Astrocyte of the hippocampus (primary cell): ENCODE measurements at regions not wholly inside any gene's neighbourhood (a gene's known extent, or its start where the extent isn't known, plus 50 kb on each side); places are given as distances from the start of the nearest gene placed in this dataset.
"Not testable (repeated sequence)": the region's sequence is repeated elsewhere in the genome, so short reads cannot be mapped to it uniquely, and the experiment has no call there.

Experiments
- DNase-seq: peaks from one replicate; pipeline ENCODE4 v3.0.0; 2011; ENCODE audit warnings: low read depth, low spot score

DNA sequence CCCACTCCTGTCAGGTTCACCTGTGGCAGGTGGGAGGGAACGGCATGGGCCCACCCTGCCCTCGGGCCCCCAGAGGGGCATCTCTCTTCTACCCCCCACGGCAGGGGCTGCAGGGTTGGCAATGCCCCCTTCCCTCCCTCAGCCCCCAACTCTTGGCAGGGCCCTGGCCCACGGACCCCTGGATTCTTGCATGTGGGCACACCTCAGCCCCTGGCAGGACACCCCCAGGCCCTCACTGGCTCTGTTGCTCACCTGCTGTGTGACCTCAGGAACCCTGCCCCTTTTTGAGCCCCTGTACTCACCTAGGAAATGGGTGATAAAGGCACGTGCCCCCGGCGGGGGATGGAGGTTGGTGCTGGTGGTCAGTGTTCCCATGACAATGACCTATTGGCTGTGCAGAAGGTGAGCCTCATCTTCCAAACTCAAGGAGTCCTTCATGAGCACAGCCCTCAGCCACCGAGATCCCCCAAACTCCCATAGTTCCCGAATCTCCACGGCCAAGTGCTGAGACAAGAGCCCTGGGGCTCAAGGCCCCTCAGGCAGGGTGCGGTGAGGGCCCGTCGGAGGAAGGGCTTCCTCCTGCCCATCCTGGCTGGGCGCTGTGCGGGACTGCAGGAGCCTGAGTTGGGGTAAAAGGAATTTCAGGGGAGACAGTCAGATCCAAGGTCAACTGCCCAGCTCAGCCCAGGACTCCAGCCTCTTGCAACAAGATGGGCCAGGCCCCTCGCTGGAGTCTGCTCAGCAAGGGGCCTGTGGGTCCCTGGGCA lies 198.2 kb downstream of the IGLL1 start:
- DNase-seq = no peak

DNA sequence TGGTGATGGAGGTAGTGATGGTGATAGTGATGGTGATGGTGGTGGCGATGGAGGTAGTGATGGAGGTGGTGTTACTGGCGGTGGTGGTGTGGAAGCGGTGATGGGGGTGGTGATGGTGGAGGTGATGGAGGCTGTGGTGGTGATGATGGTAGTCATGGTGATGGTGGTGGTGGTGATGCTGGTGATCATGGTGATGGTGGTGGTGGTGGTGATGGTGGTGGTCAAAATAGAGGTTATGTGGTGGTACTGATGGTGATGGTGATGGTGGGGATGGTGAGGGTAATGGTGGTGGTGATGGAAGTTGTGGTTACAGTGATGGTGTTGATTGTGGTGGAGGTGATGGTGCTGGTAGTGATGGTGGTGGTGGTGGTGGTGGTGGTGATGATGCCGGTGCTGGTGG lies 199.2 kb downstream of the IGLL1 start:
- no peak for DNase-seq

DNA sequence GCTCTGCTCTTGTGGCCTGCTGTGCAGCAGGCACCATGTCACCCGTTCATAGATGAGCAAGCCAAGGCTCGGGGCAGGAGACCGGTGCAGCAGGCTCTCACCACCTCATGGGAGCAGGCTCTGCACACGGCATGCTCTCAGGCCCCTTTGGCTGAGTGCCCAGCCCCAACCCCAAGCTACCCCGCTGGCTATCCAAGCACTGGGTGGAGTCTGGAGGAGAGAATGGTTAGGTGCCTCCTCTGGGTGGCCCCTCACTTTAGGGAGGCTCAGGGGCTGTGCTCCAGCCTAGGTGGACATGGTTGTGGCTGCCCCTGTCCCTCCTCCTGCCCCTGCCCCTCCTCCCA lies 199.9 kb downstream of the IGLL1 start:
- no peak for DNase-seq

DNA sequence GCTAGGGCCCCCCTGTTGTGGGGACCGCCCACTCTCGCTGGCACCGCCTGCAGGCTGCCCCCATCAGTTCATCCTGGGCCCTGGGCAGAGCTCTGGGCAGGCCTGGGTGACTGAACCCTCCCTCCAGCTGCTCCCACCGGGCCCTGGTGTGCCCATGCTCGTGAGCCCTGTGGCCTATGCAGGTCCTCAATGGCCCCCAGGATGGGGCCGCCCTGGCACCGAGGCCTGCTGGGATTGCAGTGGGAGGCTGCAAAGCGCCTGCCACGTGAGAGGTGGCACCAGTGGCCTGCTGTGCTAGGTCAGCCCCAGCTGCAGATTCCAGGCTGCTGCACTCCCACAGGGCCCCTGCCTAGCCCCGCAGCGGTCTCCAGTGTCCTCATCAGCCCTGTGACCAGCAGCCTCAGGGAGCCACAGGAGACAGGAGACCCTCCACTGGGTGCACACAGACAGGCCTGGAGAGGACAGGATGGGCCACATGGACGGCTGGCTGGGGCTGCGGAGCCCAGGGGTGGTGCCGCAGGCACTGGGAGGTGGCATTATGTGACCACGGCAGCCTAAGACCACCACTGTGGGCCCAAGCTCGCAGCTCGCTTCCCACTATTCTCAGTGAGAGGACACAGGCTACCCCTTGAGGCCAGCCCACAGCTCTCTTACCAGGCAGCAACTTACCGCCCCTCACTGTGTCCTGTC lies 199.4 kb downstream of the BCR start:
- not testable (repeated sequence) for DNase-seq

DNA sequence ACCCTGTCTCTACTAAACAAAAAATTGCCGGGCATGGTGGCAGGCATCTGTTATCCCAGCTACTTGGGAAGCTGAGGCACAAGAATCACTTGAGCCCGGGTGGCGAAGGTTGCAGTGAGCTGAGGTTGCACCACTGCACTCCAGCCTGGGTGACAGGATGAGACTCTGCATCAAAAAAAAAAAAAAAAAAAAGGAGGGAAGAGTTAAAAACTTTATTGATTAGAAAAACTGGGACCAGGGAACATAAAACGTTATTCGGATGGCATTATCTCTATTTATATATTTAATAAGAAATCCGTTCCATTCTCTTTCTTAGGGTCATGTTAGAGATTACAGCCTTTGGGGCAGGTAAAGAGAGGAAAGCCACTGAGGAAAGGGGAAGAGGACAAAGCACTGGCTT lies 197.5 kb downstream of the BCR start:
- no peak for DNase-seq

DNA sequence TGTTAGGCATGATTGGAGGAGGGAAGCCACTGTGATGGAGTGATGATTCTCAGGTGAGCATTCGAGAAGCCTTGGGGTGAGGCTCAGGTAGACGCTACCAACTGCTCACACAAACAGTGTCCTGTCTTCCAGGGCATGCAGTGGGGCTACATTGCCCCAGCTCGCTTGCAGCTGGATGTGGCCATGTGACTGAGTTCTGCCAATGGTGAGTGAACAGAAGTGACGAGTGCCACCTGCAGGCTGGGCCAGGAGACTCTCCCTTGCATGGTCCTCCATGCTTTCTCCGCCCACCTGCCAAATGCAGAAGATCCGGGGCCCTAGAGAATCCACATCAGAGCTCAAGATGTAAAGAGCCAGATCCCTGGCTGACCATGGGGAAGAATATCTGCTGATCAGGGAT lies 195.9 kb downstream of the BCR start:
- DNase-seq = no peak

DNA sequence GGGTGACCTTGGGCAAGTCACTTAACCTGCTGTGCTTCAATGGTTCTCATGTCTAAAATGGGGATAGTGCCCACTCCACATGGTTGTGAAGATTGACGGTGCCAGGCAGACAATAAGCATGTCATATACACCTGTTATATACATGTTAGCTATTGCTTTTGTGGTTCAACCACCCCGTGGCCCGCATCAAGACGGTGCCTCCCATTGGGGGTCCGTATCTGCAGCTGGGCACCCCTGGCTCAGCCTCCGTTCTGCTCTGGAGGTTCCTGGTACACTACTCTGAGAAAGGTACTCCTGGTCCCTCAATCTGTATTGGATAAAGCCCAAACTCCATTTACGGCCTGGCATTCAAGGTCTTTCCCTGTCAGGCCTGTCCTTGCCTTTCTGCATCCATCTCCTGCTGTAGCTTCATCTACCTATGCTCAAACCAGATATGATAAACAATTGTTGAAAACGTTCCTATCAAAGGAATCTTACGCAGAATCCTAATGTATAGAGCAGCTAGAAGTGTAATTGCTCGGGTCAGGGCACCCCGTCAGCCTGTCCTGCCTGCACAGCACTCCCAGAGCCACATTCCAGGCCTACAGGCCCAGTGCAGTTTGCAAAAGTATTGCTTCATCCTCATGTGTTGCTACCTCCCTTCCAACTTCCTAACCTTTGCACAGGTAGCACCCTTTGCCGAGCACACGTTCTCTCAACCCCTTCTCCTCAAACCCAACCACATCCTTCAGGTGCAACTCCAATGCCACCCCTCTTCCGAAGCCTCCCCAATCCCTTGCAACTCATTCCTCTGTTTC lies 194.9 kb downstream of the BCR start:
- no peak for DNase-seq

DNA sequence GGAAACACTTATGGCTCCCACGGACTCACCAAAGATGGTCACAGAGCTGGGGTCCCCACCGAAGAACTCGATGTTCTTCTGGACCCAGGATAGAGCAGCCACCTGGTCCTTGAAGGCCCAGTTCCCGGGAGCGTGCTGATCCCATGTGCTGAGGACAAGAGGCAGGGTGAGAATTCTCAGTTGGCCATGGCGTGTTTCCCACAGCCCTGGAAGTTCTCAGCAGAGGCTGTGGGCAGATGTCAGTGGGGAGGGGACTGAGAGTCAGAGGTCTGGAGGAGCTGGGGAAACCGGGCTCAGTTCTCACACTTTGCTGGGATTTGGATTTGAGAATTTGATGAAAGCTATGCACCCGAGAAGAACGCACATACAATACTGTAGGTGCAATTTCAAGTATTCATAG lies 193.3 kb downstream of the BCR start:
- no peak for DNase-seq

DNA sequence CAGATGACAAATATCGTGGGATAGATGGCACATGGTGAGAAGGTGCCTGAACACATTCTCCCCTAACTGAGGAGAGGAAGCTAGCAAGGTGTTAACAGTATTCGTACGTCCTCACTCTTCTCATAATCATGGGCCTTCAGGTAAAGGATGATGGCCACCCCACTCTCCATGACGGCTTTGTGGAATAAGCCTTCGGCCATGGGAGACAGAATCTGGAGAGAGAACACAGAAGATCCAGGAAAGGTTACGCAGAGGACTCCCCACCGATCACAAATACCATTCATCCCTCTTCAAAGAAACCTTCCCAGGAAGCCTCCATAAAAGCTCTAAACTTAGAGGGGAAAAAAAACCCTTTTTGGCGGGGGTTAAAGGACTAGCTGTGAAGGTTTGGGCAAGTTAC lies 189.9 kb downstream of the BCR start:
- no peak for DNase-seq

DNA sequence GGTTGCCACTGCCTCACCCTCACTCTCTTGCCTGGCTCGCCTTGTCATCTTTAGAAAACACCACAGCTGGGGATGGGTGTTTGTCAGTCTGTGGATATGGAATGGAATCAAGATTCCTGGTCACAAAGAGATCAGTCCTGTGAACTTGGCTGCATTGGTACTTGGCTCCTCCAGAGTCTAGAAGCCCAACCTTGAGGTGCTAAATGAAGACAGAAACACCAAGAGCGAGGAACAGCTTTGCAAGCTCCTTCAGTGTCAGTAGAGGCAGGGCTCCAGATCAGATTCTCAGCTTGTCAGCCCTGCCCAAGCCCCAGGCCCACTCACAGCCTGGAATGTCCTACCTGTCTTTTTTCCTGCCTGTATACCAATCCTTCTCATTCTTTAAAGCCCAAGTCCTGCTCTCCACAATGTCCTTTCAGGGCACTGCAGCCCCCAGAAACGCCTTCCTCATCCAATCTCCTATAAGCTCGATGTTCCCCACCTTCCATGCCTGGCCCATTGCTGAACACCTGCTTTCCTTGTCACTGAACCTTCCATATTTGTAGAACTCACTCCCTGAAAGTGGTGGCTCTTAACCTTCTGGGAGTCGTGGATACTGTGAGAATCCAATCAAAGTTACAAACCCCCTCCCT lies 188.9 kb downstream of the BCR start:
- DNase-seq = no peak
